RKO (cell line): ENCODE measurements at regions not wholly inside any gene's neighbourhood (a gene's known extent, or its start where the extent isn't known, plus 50 kb on each side); places are given as distances from the start of the nearest gene placed in this dataset.
"Not testable (repeated sequence)": the region's sequence is repeated elsewhere in the genome, so short reads cannot be mapped to it uniquely, and the experiment has no call there.

Experiments
- DNase-seq: peaks from one replicate; pipeline ENCODE4 v3.0.0-alpha.2; 2016; ENCODE audit warnings: low spot score

DNA sequence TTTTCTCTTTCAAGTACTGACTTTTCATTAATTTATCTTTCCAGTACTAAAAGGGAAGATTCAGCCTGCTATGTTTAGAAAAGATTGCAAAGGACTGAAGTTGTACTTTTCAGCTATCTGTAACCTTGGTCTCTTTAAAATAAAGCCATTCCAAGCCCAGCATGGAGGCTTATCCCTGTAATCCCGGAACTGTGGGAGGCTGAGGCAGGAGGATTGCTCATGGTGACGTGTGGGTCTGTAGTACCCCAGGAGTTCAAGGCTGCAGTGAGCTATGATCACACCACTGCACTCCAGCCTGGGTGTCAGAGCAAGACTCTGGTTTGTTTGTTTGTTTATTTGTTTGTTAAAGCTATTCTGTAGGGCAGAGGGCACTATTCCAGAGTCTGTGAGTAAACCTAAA is 50.6 kb upstream of the TMEM170B start:
- no peak for DNase-seq

GRCh38 chr6:11486486-11486885 is 51.1 kb upstream of the TMEM170B start:
- DNase-seq: no peak

DNA sequence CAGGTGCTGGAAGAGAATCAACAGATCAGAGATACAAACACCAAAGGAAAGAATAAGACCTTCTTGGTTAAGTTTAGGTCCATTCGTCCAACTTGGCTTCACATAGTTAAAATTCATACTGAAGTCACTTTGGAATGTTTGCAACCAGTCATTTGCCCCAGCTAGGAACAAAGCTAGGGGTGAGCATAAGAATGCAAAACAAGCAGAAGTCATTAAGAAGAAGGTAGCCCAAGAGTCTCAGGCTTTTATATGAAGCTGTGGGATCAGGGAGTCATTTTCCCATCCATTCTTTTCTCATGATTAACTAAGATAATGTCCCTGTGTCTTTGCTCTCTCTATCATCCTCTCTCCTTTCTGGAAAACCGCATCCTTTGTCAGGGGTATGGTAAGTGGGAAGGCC is 51.5 kb upstream of the TMEM170B start:
- no peak for DNase-seq

DNA sequence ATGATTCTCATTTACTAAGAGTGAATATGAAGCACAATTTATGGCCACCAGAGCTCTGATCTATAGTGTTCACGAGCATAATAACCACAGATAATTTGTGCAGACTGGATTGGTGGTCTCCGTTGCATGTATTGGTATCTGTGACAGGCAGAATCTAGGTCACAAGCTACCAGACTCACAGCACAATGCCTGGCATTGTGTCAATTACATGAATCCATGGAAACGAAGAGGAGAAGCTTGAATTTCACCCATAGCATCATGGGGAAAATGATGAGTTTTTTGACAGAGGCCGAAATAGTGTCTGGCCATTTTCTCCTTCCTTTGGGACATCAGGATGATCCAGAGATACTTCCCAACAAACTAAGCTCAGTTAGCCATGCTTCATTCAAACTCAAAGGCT is 52.3 kb upstream of the TMEM170B start:
- no peak for DNase-seq

- no peak for DNase-seq
These were observed 53.1 kb upstream of the TMEM170B start for GRCh38 chr6:11484441-11484840.

GRCh38 chr6:11482616-11483015 is 54.9 kb upstream of the TMEM170B start:
- no peak for DNase-seq

GRCh38 chr6:11480541-11480940 is 57.0 kb upstream of the TMEM170B start:
- DNase-seq: no peak

- DNase-seq: no peak
These were observed 58.3 kb upstream of the TMEM170B start for GRCh38 chr6:11479296-11479695.

- no peak for DNase-seq
These were observed 59.0 kb upstream of the TMEM170B start for GRCh38 chr6:11478586-11478985.

- no peak for DNase-seq
These were observed 62.5 kb upstream of the TMEM170B start for GRCh38 chr6:11475016-11475415.

GRCh38 chr6:11473008-11473740 is 64.4 kb upstream of the TMEM170B start:
- DNase-seq: no peak

DNA sequence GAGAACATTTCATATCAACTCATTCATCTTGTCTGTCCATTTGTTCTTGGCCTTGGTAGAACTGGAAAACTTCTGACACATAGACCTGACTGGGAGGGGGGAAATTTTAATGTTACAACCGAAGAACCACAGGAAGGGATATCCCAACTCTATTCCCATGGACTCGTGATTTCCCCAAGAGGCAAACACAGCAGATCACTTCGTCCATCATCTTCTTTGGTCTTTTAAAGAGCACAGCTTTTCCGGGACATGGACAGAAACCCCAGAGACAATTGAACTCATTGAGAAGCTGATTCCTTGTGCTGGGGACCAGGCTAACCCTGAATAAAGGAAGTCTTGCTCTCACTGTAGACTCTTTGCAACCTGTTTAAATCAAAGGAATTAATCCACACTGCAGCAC is 66.3 kb upstream of the TMEM170B start:
- DNase-seq: no peak

GRCh38 chr6:11469684-11470083 is 67.9 kb upstream of the TMEM170B start:
- DNase-seq: no peak

DNA sequence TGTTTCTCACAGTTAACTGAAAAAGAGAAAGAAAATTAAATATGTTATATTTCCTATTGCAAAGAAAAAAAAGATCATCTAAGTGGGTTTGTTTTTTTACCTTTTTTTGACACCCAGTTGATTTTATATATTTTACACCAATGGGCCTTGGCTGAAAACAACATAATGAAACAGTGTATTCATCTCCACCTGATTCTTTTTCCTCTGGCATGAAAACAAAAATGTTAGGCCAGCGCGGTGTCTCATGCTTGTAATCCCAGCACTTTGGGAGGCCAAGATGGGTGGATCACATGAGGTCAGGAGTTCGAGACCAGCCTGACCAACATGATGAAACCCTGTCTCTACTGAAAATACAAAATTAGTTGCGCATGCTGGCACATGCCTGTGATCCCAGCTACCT is 69.3 kb upstream of the TMEM170B start:
- not testable (repeated sequence) for DNase-seq

DNA sequence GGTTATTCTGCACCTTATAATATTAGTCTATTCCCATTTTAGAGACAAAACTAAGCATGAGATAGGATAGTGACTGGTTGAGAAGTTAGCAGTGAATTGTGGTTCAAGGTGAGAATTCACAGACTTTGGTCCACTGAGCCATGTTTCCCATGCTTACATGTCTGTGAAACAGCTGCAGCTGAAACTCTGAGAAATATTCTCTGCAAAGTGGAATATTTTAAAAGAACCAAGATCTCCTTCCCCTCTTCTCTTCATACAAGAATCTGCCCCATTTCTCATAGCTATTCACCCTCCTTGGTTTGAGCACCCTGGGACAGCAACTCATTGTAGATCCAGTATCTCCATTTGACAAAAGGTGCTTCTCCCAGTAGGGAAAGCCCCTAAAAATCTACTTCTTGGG is 70.2 kb upstream of the TMEM170B start:
- DNase-seq: no peak

DNA sequence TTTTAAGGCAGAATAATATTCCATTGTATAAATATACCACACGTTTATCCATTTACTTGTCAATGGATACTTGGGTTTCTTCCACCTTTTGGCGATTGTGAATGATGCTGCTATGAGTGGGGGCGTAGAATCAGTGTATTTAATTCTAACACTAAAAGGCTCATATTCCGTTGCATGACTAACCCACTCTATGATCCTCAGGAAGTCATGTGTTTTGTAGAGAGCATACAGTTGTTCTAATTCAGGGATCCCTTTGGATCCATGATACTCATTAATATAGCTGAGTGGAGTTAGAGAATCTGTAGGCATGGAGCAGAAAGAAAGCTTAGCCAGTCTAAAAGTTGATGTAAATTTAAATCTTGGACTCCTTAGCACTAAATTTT is 74.2 kb upstream of the TMEM170B start:
- DNase-seq: no peak

DNA sequence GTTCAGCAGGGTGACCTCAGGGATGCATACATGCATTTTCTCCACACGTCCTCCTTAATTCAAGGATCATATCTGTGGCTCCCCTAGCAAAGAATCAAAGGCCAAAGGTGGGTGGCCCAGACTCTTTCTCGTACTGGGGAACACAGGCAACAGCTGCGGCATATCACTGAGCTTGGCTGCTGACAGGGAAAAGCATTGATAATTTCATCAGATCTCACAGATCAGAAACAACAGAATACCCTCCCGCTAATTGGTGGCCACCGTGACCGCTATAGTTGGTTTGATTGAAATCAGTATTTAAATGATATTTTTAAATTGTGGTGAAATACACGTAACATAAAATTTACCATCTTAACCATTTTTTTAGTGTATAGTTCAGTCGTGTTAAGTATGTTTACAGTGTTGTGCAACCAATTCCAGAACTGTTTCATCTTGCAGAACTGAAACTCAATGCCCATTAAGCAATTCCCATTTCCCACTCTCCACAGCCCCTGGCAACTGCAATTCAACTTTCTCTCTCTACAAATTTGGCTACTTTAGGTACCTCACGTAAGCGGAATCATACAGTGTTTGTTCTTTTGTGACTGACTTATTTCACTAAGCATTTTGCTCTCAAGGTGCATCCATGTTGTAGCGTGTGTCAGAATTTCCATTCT is 74.7 kb upstream of the TMEM170B start:
- no peak for DNase-seq

GRCh38 chr6:11460837-11461661 is 76.5 kb upstream of the TMEM170B start:
- no peak for DNase-seq

GRCh38 chr6:11460001-11460668 is 77.4 kb upstream of the TMEM170B start:
- DNase-seq: no peak

- DNase-seq: no peak
These were observed 78.4 kb upstream of the TMEM170B start for GRCh38 chr6:11459079-11459610.

- no peak for DNase-seq
These were observed 79.0 kb upstream of the TMEM170B start for GRCh38 chr6:11458509-11458908.

DNA sequence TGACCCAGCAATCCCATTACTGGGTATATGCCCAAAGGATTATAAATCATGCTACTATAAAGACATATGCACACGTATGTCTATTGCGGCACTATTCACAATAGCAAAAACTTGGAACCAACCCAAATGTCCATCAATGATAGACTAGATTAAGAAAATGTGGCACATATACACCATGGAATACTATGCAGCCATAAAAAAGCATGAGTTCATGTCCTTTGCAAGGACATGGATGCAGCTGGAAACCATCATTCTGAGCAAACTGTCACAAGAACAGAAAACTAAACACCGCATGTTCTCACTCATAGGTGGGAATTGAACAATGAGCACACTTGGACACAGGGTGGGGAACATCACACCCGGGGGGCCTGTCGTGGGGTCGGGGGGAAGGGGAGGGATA is 80.1 kb upstream of the TMEM170B start:
- DNase-seq: not testable (repeated sequence)
